HG02588 (cell line): ENCODE measurements at regions not wholly inside any gene's neighbourhood (a gene's known extent, or its start where the extent isn't known, plus 50 kb on each side); places are given as distances from the start of the nearest gene placed in this dataset.
"Not testable (repeated sequence)": the region's sequence is repeated elsewhere in the genome, so short reads cannot be mapped to it uniquely, and the experiment has no call there.

Experiments used
- ATAC-seq: cut with Tn5 transposase; IDR thresholded peaks from one replicate; pipeline ENCODE4 v1.9.1; 2021; ENCODE audit warnings: mild to moderate bottlenecking, moderate library complexity; ENCODE audit not compliant: unreplicated experiment

DNA sequence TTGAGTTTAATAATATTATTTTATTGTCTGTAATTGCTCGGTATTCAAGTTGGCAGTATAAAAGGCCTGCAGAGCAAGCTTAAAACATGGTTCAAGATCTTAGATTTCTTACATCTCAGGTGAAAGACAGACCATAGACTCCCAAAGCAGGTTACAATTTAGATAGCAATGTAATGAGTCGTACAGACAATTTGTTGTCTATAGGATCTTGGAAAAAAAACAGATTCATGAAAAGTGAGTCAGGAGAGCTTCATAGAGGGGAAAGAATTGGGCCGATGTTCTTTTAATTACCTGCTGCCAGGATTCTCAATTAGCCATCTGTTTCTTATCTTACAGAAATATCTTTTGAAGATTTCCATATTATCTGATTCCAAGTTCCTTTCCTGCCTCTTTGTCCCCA, 111.5 kb upstream of the IKBKE start:
- ATAC-seq: not testable (repeated sequence)

DNA sequence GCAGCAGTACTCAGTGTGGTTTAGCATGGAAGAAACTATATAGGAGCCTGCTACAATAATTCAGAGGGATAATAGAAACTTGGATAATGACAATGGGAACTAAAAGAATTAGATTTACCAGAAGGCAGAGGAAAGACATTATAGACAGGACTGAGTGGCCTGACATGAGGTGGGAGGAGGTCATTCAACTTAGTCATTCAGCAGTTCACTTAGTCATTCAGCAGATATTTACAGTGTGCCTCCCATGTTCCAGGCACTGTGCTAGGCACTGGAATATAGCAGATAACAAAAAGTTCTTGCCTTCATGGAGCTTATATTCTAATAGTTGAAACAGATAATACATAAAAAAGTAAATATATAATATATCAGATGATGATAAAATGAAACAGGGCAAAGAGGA, 110.9 kb upstream of the IKBKE start:
- not testable (repeated sequence) for ATAC-seq

DNA sequence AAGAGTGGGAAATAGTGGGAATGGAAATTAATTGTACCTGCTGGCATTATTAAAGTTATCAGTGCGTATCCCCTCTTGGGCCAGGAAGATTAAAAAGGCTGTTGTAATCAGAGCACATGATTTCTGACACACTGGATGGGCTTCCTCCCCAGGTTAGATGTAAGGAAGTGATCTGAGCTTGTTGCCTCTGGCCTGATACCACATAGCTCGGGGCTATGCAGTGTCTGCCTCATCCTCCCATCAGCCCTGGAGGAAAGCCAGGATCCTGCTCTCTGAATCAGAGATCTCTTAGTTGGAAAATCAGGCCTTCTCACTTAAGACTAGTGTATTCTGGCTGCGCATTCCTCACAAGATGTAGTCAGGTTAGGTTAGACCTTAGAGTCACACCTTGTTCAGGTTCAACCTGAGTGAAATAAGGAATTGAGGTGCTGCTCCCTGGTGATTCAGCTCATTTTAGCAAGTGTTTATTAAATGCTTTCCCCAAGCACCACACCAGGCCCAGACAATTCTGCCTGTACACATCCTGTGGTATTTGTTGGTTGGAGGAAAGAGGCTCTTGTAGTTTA, 108.2 kb upstream of the IKBKE start:
- not testable (repeated sequence) for ATAC-seq

DNA sequence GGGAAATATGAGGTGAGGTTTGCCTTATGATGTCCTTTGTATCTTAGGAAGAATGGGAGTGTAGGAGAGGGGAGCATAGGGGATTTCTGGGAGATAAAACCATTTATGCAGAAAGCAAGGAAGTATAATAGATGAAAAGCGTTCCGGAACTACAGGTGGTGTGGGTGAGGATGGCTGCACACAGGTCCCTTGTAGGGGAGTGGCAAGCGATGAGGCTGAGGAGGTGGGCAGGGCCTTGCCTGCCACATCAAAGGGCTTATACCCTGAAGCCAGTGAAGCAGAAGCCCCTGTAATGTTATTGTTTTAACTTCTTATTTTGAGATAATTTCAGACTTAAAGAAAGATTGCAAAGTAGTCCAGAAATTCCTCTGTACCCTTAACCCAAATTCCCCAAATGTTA, 107.3 kb upstream of the IKBKE start:
- ATAC-seq: not testable (repeated sequence)

DNA sequence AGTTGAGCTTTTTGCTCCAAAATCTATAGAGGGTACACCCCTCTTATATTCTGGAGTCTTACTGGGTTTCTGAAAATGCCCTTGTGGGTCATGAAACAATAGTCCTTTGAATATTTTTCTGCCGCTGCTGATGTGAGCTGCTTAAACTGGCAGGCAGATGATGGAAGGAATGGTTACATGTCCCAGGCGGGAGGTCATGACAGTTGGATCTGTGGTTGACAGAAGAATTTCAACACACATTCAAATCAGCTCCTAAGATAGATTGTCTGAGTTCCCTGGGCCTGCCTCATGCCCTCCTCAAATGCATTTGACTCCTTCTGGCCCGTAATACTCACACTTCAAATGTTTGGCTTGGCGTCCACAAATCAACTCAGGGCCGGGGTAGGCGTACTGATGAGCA, 105.0 kb upstream of the IKBKE start:
- not testable (repeated sequence) for ATAC-seq

DNA sequence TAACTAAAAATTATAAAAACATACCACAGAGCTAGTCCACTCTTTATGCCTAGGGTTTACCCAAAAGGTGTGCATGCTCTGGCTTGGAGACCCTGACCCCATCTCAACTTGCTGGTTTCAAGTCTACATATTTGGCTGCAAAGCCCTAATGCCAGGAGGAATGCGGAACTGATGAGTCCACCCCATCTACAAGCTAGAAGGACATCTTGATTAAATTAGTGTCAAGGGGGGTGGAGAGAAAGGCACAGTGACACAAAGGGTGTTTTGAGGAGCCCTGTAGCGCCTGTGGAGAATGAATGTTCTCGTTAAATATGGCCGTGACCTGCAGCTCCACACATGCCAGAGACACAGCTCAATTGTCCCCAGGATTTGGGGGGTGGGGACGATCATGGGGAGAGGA, 104.1 kb upstream of the IKBKE start:
- not testable (repeated sequence) for ATAC-seq

DNA sequence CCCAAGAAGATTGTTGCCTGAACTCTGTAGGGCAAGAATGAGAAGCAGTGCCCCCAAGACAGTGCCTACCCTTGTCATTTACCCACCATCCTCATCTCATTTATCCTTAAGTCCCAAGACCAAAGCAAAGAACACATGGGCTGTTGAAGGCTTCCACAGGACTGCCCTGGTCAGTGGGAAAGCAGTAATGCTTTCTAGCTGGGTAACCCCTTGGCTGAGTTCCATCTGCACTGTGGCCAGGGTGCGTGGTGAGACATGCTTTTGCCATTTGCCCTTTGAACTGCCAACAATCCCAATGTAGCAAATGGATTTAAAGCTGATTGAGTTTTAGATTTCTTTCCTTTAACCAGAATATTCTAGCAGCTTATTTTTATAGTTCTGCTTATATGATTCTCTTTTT, 103.5 kb upstream of the IKBKE start:
- not testable (repeated sequence) for ATAC-seq

DNA sequence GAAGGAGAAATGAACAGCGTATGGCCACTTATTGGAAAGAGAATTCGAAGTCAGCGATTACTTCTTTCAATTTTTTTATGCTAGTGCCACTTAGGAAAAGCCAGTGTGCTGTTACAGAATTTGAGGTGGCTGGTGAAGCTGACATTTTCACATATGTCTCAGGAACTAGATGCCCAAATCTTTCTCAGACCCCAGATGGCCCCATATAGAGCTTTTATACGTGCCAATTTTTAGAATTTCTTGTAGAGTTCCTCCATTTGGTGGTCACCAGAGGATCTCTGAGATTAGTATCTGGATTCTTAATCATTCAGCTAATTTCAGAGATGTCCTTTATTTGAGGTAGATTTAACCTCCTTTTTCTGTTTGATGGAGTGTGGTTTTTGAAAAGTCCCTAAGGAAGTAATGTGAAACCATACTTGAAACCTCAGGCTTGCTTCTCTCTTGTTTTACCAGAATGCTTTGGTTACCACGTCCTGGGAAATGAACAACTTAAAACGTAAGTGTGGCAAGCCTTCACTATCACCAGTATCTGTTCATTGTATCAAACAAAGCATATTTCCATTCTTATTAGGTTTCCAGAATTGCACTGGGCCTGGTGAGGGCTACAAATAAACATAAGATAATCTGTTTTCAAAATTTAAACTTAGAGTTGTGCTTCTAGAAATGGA, 102.2 kb upstream of the IKBKE start:
- ATAC-seq: not testable (repeated sequence)

DNA sequence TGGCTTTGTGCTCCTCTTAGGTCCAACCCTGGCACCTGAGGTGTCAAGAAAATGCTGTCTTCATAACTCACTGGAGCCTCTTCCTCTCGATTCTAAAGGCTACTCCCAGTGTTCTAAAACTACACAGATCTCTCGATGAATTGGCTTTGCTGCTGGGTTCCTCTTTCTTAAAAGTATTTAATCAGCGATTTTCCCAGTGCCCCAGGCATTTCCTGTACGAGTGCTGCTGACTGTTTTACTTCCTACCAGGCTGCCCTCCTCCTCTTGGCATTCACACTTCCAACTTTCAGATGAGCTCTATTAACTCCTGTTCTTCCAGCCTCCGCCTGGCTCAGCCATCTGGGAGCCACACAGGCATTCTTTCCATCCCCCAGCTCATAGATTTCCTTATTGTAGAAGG, 95.6 kb upstream of the IKBKE start:
- not testable (repeated sequence) for ATAC-seq

DNA sequence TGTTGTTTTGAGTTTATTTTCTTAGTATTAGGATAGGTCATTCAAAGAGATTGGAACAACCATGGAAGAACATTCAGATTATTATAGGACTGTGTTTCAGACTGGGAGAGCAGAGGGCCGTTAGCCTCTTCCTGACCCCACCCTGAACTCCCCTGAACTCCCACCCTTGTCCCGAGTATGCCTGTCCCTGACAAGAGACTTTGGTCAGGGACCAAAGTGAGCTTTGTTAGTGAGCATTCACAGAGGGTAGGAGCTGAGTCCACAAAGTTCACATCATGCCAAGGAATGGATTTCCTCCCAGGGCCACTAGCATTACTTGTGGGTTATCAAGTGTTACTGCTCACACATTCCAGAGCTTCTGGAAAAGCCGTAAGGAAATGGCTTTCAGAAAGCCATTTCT, 94.7 kb upstream of the IKBKE start:
- ATAC-seq: not testable (repeated sequence)

DNA sequence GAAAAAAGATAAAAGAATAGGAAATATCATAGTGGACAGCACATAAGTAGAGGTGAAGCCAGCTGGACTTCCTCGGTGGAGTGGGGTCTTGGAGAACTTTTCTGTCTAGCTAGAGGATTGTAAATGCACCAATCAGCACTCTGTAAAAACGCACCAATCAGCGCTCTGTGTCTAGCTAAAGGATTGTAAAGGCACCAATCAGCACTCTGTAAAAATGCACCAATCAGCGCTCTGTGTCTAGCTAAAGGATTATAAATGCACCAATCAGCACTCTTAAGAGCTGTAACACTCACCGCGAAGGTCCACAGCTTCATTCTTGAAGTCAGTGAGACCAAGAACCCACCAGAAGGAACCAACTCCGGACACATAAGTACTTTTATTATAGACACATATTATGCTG, 91.8 kb upstream of the IKBKE start:
- not testable (repeated sequence) for ATAC-seq

DNA sequence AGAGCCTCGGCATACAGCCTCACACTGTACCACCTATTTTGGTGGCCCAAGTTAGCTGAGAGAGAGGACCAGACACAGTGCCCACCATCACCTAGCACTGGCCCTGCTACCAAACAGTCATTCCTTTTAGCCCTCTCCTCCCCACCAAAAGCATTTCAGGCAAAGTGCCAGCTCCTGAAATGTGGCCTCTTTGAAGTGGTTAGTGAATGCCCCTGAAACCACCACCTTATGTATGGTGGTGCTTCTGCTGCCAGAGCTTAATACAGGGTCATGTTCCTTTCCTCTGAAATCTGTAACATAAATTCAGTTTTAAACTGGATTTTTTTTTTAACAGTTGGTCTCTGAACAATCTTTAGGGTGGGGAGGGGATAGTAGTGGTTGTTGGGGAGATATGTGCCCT, 91.0 kb upstream of the IKBKE start:
- not testable (repeated sequence) for ATAC-seq

DNA sequence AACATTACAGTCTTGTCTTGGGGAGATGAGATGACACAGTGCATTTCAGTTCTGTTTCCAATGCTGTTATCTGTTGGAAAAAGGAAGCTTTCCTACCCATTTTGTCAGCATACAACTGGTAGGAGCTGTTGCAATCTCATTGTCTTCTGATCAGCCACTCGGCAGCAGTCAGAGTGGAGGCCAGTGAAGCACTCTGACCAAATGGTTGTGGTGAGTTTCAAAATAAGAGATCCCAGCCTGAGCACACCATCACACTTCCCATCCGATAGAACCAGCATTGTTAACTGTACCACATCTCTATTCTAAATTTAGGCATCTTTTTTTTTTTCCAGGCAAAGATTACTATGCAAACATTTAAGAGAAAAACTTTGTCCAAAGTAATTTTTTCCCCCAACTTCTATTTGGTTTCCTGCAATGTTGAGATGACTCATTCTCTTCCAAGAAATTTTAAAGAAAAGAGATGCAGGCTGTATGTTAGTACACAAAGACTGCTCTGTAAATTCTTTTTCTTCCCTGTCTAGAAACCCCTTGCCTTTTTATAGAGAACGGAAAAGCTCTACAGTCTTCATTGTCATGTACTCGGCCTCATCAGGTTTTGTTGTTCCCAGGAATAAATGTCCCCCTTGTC, 90.0 kb upstream of the IKBKE start:
- ATAC-seq: not testable (repeated sequence)

DNA sequence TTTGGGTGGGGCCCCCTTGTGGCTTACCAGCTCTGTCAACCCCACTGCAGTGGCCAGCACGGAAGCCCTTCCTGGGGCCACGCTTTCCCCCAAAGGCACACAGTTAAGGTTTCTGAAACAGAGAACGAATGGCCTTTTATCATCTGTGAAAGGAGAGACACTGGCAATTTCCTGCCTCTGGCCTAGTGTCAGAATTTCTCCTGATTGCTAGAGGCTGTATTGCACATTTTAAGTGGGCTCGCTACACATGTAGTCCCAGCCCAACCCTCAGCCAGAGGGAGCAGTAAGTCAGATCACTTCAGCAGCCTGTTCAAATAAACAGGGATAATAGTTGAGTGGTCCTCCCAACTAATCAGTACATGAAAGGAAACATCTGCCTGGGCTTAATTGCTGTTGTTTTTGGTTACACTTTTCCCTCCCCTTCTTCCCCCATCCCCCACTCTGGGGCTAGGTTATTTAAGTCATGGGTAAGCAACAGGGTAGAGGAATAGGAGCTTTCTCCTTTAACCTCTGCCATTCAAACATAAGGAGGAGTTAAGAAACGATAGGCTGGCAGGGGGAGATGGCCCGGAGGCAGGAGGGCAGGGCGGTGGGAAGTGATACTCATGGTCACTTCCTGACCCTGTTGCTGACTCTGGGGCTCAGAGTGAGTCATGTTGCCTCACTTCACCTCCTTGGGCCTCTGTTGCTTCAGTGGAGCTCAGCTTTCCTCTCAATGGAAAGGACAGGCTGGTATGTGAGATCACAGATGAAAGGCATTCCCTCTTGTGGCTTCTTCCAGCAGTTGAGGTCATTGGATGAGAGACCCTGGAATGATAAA, 89.3 kb upstream of the IKBKE start:
- not testable (repeated sequence) for ATAC-seq

DNA sequence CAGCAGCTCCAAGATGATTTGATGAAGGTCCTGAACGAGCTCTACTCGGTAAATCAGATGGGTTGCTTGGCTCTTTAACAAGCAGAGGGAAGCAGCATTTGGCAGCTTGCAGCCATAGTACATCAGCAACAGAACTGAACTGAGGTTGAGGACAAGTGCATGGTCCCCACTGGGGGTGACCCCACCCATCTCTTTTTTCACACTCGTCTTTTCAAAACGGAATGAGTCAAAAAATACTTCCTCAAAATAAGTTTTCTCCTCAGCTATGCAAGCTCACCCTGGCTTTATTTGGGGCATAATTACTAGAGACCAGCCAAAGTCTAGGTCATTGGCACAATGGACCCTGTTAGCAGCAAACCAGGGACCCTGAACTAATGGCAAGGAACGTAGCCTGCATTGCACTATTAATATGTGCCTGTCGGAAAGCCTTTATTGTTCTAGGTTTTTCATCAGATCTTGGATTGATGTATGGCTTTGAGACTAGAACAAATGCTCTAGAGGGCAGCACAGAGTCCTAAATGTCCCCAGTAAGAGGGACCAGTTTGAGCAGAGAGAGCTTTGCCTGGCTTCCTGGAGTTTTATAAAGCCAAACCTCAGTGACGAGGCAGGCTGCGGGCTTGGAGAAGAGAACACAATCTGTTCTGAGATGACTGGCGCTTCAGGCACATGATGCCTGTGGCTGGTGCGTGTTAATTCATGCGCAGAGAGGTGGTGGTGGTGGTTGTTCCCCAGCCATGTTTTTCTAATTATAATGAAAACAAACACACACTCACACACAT, 86.1 kb upstream of the IKBKE start:
- ATAC-seq: peak; percentile 48

DNA sequence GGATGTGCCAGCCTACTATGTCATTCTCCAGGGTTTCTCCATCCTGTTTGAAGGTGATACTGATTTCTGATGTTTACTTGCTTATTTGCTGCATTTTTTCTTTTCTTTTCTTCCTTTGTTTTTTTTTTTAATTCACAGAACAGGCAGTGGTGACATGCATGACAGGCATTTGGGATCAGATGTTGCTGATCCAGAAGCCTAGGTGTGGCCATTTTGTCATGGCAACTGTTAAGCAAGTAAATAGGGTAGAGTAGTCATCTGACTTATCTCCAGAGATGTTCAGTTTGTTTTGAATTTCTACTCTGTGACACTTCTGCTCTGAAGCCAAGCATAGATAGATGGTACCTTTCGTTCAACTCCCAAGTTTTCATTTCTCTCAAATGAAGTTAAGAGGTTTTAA, 85.4 kb upstream of the IKBKE start:
- ATAC-seq: not testable (repeated sequence)

DNA sequence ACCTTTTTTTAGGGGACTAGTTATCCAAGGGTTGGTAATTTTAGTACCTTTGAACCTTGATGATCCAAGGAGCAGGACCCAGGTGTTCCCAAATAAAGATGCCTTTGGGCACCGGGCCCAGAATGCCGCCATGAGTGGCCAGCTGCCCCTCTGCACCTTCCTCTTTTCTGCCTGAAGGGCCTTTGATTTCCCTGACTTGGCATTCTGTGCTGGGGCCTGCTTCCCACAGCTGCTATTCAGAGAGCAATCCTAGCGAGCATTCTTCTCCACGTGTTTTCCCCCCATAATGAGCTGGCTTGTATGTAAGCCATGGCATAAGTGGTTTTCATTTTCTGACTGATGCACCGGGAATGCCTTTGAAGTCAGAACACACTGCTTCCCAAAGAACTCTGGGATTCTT, 82.6 kb upstream of the IKBKE start:
- not testable (repeated sequence) for ATAC-seq

DNA sequence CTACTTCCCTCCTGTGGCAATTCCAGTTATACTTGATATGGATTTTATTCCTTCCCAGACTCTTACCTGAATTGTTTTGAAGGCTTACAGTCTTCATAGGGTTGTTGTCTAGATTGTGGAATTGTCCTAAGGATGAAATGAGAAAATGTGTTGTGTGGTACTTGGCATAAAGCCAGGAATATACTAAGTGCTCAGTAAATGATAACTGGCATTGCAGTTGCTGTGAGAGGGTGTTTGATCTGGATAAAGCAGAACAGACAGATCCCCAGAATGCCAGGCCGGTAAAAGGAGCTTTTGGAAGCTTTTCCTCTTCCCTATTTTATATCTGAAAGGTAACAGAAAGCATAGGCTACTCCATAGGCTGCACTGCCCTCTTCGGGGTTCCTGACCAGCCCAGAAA, 78.4 kb upstream of the IKBKE start:
- ATAC-seq: not testable (repeated sequence)

DNA sequence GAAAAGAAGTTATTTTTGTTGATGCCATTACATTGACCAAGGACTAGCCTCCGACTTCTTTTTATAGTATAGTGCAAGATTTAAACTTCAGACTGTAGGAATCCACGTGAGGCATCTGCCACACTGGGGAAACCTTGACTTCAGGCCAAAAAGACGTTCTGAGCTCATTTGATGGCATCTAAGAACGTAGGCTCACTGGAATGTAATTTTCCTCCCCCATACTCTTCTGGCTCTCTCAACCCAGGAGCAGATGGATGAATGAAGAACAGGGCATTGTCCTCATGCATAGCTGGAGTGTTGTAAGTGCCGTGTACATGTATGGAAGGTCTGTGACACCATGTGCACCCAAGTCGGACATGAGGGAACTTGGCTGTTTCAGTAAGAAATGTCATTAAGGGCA, 72.8 kb upstream of the IKBKE start:
- ATAC-seq: not testable (repeated sequence)

DNA sequence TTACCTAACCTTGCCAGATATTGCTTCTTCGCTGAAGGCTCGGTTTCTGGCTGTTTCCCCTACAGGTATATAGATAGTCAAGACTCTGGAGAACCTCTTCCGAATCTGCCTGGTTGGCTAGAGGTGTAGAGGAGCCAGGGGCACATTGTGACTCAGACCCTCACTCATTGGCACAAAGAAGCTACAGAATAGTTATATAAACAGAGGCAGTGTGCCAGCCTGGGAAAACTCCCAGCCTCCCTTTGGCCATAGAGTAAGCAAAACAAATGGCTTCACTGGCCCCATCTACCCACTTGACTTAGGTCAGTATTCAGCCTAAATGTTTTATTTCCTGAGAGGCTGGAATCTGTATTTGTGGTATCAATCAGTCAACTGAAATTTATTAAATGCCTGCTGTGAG, 72.0 kb upstream of the IKBKE start:
- not testable (repeated sequence) for ATAC-seq
